GM19328 (cell line): ENCODE measurements at regions not wholly inside any gene's neighbourhood (a gene's known extent, or its start where the extent isn't known, plus 50 kb on each side); places are given as distances from the start of the nearest gene placed in this dataset.
"Not testable (repeated sequence)": the region's sequence is repeated elsewhere in the genome, so short reads cannot be mapped to it uniquely, and the experiment has no call there.

Experiments used
- ATAC-seq: cut with Tn5 transposase; IDR thresholded peaks from one replicate; pipeline ENCODE4 v1.9.1; 2021; ENCODE audit warnings: mild to moderate bottlenecking, moderate library complexity; ENCODE audit not compliant: unreplicated experiment

DNA sequence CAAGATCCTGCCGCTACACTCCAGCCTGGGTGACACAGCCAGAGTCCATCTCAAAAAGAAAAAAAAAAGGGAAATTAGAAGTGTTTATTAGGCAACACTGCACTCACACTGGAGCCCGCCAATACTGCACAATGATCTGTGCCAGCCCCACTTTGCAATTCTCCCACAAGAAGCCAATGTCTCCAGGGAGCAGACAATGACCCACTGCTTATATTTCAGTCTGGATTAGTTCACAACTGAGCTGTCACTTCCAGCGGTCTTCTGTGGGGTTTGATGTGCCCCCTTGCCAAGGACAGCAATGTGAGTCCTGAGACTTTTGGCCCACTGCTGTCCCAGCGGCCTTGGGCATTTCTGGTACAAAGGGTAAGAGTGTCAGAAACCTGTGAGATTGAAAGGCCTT lies 85.6 kb upstream of the PPM1B start:
- ATAC-seq: no peak

DNA sequence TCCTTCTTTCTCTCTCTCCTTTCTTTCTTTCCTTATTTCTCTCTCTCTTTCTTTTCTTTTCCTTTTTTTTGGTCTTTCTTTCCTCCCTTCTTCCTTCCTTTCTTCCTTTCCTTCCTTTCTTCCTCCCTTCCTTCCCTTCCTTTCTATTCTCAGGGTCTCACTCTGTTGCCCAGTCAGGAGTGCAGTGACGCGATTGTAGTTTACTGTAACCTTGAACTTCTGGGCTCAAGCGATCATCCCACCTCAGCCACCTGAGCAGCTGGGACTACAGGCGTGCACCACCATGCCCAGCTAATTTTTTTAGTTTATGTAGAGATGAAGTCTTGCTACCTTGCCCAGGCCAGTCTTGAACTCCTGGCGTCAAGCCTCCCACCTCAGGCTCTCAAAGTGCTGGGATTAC lies 83.8 kb upstream of the PPM1B start:
- no peak for ATAC-seq

DNA sequence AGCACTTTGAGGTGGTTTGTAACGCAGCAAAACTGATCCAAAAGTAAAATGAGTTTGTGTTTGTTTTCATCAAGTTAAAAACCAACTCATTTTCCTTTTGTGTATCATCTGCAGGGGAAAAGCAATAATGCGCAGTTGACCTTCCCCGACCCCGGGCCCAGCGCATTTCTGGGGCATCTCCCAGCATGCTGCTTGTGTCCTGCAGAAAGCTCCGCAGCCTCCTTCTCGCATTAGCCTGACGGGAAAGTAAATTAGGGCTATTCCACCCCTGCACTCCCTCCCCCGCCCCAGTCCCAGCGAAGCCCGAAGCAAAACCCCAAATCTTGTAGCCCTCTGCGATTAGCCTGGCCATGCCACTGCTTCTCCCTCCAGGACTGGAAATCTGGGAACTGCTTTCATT lies 82.0 kb upstream of the PPM1B start:
- ATAC-seq: no peak

DNA sequence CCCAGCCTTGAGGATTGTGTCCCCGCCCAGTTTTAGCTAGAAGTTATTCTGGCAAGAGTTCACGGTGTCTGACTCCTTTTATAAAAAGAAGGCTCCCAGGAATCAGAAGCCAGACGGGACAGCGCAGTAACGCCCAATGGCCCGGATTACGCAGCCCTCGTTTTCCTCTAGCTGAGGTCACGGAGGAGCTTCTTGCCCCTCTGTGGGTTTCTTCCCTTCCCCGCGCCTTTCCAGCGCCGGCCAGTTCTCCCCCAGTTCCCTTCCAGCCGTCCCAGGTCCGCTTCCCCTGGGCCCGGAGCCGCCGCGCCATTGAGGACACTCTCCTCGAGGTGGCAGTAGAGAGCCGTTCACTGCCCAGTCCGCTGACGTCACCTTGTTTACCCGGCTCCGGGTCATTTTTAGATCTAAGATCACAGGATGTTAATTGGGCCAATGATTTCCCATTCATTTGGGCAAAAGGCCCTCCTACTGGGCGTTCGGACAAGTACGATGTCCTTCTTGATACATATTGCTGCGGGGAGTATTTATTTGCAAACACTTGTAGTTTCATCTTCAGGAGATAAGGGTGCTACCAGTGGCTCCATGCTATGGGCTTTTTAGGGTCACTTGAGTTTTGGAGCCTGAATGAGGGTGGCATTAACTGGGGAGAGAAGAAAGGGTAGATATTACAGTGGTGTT lies 81.5 kb upstream of the PPM1B start:
- peak; percentile 71 for ATAC-seq

DNA sequence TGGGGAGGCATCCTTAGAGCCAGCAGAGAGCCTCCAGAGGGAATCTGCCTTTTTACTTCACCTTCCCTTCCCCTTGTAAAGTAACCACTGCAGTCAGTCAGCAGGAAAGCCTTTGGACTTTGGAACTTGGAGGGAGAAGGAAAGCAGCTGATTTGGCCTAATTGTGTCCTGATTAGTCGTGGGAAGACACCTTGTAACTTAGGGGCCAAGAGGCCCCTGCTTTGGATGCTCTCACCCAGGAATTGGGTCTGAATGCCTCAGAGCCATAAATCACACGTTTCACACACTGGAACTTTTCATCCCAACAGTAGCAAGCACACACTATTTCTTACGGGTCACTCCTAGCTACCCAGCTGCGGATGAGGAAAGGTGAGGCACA lies 81.0 kb upstream of the PPM1B start:
- no peak for ATAC-seq

DNA sequence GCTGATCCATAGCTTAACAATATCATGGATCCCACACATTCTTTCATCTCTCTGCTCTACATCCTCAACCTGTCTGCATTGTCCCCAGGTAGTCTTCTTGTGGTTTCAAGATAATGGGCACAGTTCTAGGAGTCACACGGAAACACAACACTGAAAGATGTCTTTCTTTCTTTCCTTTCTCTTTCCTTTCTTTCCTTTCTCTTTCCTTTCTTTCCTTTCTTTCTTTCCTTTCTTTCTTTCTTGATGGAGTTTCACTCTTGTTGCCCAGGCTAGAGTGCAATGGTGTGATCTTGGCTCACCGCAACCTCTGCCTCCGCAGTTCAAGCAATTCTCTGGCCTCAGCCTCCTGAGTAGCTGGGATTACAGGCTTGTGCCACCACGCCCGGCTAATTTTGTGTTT lies 76.2 kb upstream of the PPM1B start:
- not testable (repeated sequence) for ATAC-seq

DNA sequence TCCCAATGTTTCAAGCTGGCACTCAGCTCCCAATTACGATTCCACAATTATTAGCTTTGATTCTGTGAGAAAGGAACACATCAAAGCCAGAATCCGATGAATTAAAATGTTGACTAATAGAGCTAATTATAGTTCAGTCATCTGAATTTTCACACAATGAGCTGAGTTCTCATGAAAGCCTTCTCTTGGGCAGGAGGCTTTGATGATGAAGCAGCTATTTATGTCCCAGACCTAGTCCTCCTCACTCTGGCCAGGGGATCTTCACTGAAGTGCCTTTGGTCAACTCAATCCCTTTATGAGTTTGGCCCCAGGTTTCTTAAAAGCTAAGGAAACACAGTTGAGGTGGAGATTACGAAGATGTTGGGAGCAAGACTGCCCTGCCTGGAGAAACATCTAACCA lies 74.7 kb upstream of the PPM1B start:
- no peak for ATAC-seq

DNA sequence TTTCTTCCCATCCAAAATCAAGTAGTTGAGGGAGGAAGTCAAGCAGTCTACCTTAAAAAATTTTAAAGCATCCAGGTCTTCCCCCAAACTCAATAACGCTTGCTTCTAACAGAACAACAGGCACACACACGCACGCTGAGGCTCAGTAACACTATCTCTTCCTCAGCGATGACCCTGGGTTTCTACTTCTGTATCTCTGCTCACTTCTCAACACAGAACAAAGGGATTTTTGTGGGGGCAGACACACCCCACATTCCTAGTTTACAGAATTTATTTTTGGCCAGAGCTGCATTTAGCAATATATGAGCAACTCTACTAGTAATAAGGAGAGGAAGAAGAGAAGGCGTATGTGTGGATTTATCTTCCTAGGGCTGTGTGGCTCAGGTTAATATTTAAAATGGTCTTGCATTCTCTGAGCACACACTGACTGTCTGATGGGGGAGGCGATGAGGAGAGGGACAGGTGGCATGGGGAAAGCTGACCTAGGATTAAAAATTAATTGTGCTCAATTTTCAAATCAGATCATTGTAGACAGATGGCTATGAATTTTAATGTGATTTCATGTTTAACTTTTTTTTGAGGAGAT lies 71.3 kb upstream of the PPM1B start:
- no peak for ATAC-seq

DNA sequence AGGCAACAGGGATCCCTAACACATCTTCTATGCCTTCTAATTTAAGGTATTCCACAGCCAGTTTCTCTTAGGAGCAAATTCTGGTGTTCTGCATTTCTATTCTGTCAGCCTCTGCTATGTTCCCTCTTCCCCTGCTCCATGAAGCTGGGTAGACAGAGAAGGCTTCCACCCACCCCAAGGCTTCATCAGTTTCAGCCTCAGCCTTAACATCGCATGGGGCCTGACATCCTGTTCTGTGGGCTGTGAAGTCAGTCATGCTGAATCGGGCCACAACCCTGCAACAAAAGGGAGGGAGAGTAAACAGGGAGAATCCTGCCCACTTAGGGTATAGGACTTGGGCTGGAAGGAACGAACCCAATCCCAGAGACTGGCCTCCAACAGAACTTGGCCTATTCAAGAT lies 70.6 kb upstream of the PPM1B start:
- no peak for ATAC-seq

DNA sequence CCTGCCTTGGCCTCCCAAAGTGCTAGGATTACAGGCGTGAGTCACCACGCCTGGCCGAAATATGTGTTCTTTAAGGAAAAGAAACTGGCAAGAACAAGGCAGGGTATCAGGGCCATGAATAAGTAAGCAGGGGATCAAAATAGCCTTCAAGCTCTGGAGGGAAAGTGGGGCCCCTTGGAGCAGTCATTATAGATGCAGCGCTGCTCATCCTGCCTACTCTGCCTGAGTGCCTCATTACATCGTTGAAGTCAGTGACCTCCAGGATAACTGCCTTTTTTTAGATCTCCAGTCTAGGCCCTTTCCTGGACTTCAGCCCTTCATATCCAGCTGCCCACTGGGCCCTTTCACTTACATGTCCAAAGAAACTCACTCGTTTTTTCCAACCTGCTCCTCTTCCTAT lies 69.8 kb upstream of the PPM1B start:
- ATAC-seq: no peak

DNA sequence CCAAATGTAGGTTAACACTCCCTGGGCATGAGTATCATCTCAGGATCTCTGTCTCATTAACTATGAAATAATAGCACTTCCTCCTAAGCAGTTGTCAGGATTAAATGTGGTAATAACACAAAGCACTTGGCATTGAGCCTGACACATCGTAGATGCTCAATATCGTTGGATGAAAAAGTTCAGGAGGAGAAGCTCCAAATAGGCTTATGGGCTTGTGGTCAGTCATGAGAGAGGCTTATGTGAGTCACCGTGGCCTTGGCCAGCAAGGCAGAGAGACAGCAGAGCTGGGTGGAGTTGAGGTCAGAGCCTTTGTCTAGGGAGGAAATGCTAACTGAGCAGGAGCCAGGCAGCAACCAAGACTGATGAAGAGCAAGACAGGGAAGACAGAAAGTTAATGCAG lies 68.3 kb upstream of the PPM1B start:
- no peak for ATAC-seq

DNA sequence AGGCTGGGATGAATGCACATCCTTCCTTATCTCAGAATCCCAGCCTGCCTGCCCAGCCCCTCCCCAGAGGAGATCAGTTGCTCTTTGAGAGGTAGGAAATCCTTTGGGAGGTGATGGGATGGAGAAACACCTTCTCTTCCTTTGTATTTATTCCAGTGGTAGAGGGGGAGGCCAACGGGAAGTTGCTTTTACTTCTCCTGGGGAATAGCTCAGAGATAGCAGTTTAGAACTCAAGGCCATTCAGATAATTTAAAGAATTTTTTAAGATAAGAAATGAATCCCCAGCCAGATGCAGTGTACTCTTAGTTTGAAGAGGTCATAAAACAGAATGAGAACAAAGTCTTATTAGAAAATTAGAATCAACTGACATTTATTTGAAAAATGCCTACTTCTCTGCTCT lies 67.4 kb upstream of the PPM1B start:
- no peak for ATAC-seq

DNA sequence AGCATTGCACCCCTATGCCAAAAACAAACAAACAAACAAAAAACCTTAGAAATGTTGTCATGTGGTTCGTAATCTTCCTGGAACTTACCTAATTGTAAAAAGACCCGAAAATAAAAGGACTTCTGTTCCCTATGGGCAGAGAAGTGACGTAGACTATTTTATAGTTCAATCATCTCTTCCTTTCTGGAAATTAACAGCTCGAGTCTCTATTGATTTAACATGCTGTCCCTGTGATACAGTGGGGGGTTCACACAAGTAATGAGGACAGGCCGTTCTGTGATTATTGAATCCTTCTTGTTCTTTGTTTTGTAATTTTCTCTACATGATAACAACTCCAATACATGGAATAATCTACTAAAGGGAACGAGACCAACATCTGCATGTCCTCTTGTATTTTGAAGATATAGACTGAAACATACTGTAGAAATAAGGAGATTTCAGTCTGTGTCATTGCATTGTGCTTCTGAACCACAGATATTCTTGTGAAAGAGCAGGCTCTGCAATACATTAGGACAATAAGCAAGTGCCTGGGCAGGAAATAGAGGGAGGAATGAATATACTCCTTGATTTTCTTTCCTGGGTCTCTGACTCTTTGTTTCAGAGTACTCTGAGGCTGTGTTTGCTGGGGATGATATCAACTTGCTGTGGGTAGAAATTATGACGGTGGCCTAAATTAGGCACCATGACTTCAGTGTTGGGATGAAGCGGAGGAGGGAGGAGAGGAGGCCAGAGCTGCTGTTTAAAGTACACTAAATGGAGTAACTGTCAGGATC lies 65.7 kb upstream of the PPM1B start:
- ATAC-seq: no peak

DNA sequence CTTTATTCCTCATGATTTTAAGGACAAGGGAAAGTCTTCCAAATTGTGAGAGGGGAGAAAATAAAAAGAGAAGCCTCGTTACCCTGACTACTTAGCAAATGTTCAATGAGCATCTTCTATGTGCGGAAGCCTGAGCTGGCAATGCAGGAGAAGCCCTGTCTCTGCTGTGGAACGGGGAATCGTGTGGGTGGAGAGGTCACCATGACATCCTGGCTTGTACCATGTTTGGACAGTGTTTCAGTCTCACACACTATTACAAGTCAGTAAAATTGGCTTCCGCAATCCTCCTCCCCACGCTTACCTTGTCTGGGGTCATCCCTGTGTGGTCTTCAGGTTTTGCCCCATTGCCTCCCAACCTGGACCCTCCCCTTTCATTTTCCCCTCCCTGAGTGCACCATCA lies 65.0 kb upstream of the PPM1B start:
- no peak for ATAC-seq

DNA sequence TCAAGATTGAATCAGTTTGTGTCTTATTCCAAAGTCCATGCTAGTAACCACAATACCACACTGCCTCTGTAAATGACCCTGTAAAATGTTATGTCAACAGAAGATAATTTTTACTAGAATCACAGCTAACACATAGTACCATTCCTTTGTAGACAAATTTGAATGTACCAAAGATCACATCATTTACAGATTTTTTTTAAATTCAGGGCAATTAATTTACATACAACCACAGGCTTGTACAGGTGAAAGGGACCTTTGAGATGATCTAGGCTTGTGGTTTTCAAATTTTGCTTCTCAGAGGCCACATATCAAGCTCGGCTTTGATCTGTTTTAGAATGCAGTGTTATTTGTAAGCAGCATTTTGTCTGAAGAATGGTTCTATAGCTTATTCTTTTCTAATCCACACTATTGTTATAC lies 63.8 kb upstream of the PPM1B start:
- ATAC-seq: no peak

DNA sequence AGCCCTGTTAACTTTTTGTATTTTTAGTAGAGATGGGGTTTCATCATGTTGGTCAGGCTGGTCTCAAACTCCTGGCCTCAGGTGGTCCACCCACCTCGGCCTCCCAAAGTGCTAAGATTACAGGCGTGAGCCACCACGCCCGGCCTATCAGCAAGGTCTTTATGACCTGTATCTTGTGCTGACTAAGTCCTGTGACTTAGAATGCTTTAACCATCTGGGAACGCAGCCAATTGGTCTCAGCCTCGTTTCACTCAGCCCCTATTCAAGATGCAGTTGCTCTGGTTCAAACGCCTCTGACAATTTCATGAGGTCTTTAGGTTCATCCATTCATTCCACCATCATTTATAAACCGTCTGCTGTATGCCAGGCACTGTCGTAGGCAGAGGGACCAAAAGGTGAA lies 62.2 kb upstream of the PPM1B start:
- ATAC-seq: not testable (repeated sequence)

DNA sequence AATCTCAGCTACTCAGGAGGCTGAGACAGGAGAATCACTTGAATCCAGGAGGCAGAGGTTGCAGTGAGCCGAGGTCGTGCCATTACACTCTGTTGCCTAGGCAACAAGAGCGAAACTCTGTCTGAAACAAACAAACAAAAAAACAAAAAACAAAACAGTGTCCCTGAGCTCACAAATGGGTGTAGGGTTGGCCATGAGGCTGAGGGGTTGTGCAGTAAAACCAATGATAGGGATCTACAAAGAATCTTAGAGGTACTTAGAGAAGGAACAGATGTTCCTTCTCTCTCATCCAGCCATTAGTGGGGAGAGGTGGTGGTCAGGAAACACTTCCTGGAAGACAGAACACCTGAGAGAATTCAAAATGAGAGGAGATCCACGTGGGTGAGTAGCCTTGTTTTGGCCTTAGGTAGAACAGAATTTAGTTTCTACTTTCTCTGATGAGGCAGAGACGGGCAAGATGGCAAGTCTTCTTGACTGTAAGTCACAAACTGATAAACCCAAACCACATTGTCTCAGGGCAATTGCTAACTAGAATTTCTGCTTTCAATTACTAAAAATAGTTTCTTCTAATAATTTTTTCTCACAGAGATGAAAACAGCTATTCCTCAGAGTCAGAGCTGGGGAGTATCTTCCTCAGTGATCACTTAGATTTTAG lies 61.5 kb upstream of the PPM1B start:
- no peak for ATAC-seq

DNA sequence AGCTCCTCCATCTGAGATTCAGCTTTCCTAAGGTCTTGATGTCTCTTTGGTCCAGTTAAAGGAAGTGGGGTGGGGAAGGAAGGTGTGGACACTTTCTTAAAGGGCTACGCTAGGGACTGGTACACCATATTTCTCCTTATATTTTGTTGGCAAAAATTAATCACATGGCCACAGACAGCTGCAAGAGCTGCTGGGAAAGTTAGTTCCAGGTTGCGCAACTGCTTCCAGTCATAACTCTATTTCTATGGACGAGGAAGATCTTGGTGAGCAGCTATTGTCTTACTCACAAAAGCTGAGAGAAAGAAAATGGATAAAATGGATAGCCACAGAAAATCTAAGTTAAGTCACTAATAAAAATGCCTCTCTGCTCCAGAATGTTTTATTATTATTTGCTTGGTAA lies 60.7 kb upstream of the PPM1B start:
- ATAC-seq: no peak

DNA sequence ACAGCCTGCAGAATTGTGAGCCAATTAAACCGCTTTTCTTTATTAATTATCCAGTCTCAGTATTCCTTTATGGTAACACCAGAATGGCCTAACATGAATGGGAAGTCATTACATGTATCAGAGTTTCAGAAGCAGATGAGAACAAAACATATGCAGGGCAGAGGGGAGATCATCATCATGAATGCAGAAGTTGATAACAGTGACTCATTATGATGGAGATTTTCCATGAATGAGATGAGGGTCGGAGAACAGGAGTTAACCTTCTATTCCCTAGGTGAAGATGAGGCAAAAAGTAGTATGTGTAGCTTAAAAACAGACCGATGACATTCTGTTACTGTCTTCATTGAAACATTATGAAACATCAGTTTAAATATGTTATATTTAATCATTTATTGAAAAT lies 59.5 kb upstream of the PPM1B start:
- no peak for ATAC-seq

DNA sequence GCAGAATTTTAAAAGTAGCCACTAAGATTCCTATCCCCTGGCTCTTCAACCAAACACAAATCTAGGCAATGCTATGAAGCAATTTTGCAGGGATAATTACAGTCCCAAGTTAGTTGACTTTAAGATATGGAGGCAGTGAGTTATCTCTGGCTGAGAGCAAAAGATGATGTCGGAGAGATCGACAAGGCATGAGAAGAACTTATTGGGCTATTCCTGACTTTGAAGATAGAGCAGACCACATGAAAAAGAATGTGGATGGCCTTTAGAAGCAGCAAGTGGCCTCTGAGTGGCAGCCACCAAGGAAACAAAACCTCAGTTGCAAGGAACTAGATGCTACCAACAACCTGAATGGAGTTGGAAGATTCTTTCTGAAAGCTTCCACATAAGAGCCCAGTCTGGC lies 58.2 kb upstream of the PPM1B start:
- ATAC-seq: no peak

DNA sequence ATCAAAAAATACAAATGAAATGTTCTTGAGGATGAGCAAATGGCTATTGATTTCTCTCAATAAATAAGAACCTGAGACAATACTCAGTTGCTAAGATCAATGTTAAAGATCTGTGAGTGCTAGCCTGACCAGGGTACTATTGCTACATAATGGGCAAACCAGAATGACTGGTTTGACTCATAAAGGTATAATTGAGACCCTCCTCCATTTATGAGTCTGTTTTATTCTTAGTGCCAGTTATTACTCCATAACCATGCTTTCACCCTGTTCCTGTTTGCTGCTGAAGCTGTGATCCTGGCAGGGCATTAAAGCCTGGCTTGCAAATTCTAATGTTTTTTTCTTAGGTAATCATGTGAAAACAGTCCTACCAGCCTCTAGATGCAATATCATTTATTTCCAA lies 56.6 kb upstream of the PPM1B start:
- no peak for ATAC-seq

DNA sequence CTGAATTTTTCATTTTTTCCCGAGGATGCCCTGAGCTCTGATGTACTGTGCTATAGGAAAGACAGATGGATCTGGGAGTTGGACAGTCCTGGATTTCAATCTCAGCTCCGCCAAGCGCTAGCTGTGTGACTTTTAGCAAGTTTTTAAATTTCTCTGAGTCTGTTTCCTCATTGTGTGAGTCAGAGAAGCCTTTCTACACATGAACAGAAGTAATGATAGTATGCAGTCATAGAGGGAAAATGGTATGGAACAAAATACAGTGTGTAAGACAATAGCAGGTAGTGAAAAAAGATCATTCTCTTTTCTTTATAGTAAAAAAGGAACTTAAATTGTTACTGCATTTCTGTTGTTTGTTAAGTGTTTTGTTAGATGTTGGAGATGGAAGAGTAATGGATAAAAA lies 52.4 kb upstream of the PPM1B start:
- ATAC-seq: no peak
